GM19463 (cell line): ENCODE measurements at regions not wholly inside any gene's neighbourhood (a gene's known extent, or its start where the extent isn't known, plus 50 kb on each side); places are given as distances from the start of the nearest gene placed in this dataset.

Experiments used
- ATAC-seq: cut with Tn5 transposase; IDR thresholded peaks from one replicate; pipeline ENCODE4 v1.9.1; 2021; ENCODE audit warnings: mild to moderate bottlenecking, moderate library complexity; ENCODE audit not compliant: unreplicated experiment

DNA sequence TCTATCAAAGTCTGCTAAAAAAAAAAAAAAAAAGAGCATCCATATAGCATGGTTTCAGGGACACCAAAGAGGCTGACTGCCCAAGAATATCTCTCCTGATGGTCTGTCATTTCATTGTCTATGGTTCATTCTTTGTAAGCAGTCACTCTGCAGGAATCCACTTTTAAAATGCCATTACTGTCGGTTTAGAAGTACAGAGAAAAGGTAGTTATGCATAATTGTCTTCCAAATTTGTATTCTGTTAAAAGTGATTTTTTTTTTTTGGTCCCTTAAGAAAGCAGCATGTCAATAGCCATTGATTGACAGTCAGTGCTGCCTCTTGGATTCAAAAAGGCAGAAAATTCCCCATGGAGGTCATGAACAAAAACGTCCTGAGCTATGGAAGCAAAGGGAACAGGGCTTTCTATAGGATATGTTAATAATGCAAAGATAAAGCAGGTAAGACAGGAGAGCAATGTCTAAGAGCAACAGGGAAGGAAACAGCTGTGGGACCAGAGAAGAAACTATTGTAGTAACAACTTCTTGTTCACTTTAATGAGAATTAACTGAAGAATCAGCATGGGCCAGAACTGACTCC, 245.8 kb downstream of the TMX3 start:
- no peak for ATAC-seq

DNA sequence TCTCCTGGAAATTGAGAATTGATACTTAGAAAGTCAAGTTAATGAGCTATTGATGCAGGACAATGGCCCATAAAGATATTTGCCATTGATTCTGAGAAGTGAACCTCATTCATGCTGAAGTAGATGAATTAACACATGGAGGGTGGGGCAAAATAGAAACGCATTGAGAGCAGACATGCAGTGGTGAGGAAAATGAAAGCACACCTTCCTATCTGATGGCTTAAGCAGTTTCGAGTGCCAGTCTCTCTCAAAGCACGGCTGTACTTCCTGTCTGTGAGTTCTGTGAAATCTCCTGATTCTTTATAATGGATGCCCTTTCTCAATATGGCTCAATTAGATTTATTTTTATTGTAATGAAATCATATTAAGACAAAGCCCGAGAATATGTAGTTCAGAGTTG, 247.0 kb downstream of the TMX3 start:
- ATAC-seq: peak; percentile 63

DNA sequence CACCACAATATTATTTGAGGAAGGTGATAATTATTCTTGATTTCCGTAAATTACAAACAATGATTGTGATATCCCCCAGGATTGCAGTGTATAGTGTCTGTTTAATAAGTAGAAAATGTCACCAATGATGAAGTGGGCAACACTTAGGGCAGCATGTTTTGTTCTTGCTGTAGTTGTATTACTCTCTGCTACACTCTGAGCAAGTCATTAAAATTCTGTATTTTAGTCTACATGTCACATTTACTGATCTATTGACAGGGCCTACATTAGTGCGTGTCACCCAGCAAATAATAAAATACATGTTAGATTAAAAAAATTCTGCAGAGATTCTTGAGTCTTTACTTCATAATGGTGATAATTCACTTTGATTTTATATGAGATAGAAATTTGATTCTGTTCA, 247.6 kb downstream of the TMX3 start:
- no peak for ATAC-seq

DNA sequence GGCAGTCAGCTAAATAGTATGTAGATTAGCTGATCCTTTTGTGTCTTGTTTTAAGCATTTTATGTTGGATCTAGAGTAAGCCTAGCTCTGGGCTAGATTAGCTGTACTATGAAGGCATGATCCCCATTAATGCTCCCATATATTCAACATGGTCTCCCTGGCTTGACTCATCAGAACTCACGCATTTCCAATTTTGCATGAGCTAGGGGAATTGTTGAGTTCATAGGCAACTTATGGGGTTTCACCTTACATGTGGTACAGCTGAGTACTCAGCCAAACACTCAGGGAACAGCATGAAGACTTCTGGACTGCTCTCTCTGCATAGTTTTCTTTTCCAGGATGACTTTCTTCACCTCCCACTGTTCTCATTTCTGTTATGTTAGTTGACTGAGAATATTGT, 248.2 kb downstream of the TMX3 start:
- ATAC-seq: no peak

DNA sequence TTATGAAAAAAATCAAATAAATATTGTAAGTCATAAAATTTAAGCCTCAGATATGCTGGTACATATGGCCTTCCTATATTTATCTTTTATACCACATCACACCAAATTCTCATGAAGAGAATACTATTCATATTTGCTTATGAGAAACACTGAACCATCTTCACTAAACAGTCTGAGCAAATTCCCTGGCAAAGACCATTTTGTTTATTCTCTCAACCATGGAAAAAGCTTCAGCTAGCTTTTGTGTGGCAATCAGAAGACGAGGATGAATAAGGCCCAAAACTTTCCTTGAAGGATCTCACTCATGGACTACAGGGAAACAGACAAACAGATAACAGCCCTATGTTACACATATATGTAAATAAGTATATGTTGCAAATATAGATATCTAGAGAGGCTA, 252.1 kb downstream of the TMX3 start:
- ATAC-seq: no peak

DNA sequence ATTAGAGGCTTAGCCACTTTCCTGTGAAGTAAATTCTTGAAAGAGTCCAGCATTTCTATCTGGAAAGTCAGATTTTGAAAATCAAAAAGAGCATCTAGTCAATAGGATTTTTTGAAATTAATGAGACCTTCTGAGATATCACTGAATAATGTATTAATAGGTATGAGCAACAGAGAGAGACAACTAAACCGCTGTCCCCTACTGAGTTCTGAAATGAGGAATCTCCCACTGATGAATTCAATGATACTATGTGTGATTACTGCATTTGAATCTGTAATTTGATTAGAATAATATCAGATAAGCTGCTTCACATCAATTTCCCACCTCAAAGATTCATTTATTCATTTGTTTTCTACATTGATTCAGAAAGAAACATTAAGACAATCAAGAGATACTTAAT, 252.8 kb downstream of the TMX3 start:
- no peak for ATAC-seq

DNA sequence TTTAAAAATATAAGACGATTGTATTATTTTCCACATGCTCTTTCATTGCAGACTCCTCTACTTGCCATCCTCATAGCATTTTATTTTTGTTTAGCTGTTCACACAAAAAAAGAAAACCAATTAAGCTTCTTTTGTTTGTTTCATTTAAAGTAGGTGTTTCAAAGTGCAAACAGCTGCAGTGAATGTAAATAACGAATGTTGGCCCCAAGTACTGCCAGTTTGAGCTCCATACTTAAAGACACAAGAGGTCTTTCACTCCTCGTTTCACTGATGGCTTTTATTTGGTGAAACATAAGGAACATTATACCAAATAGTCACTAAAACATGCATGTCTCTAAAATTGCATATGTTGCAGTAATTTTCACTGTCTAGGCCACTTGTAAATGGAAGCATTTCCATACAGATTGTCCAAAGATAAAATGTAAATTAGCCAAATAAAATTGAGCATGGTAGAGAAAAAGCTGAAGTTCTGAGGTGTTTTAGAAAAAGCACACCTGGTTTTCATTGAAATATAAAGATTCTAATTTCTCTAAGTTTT, 253.4 kb downstream of the TMX3 start:
- no peak for ATAC-seq

DNA sequence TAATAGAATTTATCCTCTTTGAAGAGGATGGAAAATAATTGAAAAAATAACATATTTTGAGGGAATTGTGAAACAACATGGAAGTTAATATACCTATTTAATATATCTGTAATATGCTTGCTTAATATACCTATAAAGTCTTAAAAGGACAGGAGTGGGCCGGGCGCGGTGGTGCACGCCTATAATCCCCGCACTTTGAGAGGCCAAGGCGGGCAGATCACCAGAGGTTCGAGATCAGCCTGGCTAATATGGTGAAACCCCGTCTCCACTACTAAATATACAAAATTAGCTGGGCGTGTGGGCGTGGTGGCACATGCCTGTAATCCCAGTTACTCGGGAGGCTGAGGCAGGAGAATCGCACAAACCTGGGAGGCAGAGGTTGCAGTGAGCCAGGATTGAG, 254.9 kb downstream of the TMX3 start:
- no peak for ATAC-seq

DNA sequence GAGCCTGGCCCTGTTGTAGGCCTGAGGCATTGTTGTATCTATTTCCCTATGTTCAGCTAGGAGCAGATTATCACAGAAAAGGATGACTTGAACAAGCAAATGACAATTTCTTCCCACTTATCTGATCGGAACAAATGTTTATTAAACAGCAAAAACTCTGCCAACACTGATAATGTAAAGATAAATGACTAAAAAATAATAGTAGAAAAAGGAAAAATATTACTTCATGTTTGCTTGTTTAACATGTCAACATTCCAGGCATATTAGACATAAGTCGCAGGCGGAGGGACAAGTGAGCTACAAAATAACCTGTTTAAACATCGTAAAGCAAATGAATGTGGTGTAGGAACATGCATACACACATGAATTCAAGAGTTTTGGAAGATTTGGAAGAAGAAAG, 257.9 kb downstream of the TMX3 start:
- ATAC-seq: no peak

DNA sequence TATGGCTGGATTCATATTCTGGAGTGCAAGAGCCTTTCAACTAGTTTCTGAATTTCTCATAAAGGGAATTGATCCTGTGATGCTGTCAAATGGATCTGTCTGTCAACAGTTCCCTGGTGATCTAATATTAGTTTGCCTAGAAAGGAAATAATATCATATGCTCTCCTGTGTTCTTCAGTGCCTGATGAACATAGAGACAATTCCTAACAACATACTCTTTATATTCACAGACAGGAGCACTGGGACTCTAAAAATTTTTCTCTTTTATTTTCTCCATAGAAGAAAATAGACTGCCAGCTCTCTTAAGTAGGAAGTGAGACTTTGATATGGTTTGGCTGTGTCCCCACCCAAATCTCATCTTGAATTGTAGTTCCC, 259.7 kb downstream of the TMX3 start:
- ATAC-seq: no peak

DNA sequence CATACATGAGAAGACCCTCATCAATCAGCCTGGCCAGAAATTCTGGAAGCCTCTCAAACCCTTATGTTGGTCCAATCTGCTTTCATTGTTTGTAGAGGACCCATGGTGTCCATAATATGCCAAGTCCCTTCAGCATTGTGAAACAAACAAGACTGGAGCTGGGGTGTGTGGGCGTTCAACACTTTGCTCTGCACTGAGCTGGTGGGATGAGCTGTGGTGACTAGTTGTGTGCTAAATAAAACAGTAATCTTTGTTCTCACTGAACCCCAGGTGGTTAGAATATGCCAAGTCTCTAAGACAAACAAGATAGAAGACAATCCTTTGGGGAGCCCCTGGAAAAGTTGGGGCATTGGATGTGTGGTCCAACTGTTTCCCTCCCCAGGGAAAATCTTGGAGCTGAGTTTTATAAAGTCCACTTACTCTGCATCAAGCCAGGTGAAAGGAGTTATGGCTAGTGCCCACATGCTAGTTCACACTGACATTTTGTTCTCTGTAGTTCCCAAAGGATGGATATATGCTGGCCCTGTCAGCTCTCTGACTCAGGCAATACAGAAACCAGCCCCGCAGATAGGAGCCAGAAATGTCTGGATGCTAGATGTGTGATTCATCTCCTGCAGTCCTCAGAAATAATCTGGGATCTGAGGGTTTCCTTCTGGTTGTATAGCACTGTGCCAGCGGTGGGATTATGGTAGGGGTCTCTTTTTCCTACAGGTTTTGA, 260.2 kb downstream of the TMX3 start:
- no peak for ATAC-seq

DNA sequence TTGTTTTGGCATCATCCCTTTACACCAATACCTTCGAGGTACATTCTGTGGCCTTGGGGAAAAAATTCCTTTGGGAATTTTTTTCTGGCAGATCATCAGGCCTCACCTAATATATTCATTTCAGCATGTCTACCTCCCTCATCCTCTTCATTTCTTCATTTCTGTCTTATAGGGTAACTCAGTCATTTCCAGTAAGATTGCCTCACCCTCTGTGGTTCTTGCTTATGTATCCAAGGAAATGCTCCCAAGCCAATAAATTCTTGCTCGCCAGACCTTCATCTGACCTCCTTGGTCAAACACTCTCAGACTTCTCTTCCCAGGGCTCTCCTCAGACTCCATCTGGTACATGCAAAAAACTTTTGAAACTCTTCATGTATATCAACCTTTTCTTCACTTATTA, 265.6 kb downstream of the TMX3 start:
- ATAC-seq: no peak

DNA sequence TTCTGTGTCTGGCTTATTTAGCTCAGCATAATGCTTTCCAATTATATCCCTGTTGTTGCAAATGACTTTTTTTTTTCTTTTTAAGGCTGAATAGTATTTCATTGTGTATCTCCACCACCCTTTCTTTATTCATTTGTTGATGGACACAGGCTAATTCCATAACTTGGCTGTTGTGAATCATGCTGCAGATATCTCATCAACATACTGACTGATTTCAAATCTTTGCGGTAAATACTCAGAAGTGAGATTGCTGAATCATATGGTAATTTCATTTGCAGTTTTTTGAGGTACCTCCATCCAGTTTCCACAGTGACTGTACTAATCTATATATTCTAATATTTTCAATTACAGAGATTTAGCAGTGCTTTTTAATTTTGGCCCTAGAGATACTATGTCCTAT, 266.2 kb downstream of the TMX3 start:
- no peak for ATAC-seq

DNA sequence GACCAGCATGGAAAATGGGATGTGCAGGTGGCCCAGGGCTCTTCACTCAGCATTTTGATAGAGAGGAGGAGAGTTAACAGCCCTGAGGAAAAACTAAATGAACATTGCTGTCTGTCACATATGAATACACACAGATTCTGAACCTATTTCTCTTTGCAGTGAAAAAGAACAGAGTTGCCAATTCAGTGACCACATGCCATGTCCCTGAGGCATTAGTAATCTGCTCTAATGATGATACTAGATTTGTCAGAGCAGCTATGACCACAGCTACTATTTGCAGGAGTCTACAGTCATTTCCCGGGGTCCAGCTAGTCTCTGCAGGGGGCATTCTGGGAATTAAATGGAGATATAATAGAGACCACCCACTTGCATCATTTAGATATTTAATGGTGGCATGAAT, 267.6 kb downstream of the TMX3 start:
- ATAC-seq: no peak

DNA sequence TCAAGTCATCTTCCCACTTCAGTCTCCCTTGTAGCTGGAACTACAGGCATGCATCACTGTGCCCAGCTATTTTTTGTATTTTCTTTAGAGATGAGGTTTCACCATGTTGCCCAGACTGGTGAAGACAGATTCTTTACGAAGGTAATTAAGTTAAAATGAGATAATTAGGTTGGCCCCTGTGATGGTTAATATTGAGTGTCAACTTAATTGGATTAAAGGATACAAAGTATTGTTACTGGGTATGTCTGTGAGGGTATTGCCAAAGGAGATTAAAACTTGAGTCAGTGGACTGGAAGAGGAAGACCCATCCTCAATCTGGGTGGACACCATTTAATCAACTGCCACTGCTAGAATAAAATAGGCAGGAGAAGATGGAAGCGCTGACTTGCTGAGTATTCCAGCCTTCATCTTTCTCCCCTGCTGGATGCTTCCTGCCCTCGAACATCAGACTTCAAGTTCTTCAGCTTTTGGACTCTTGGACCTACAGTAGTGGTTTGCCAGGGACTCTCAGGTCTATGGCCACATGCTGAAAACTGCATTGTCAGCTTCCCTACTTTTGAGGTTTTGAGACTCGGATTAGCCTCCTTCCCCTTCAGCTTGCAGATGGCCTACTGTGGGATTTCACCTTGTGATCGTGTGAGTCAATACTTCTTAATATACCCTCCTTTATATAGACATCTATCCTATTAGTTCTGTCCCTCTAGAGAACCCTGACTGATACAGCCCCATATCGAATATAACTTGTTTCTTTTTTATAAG, 269.1 kb downstream of the TMX3 start:
- no peak for ATAC-seq

DNA sequence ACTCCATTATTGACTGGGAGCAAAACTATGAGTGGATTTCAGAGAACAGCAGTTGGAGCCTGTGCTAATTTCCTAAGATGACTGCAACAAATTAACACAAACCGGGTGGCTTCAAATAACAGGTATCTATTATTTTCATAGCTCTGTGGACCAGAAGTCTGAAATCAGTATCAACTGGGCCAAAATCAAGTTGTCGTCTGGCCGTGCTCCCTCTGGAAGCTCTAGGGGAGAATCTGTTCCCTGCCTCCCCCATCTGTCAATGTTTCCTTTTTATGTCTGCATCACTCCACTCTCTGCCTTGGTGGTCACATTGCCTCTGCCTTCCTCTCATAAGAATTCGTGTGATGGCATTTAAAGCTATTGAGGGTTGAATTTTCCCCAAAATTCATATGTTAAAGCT, 269.8 kb downstream of the TMX3 start:
- ATAC-seq: no peak

DNA sequence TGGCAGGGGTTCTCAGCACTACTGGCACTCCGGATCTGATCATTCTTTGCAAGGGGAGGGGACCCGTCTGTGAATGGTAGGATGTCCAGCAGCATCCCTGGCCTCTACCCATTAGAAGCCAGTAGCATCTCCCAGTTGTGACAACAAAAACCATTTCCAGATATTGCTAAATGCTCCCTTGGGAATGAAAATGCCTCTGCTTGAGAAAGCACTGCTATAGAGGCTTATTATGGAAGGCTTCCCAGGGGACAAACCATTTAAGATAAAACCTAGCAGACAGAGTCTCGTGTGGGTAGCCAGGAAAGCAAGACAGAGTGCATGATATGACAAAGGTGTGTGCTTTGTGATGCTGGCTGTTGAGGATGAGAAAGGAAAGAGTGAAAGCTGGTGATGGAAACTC, 273.7 kb downstream of the TMX3 start:
- ATAC-seq: no peak

DNA sequence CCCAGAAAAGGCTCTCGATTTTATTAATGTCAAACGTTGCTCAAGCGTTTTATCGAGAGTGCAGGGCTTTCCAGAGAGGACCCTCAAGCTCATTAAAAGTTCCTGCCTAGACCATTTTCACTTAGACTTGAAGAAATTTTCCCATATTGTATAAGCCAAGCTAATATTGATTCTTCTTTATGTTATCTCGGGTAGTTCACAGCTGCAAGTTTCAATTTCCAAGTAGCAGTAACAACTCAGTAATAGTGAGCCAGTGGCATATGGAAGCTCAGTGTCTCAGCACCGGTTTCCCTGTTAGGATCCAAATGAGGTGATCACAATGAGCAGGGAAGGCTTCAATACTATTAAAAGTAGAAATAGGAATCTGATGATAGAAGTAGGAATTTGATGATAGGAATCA, 274.5 kb downstream of the TMX3 start:
- no peak for ATAC-seq

DNA sequence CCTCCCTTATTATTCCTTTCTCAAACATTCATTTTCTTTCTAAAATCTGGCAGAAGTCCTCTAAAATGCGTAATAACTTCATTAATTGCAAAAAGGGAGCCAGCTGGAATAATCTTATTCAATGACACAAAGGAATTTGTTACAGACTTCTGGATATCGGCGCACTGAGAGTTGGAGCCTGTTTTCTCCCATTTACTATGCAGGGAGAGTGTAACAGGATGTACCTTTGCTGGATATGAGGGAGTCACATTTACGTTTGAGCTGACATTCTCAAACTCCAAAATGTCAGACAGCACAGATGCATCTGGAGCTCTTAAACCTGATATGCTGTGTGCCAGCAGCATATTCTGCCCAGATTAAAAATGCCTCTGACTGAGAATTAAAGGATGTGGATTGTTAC, 275.3 kb downstream of the TMX3 start:
- no peak for ATAC-seq

DNA sequence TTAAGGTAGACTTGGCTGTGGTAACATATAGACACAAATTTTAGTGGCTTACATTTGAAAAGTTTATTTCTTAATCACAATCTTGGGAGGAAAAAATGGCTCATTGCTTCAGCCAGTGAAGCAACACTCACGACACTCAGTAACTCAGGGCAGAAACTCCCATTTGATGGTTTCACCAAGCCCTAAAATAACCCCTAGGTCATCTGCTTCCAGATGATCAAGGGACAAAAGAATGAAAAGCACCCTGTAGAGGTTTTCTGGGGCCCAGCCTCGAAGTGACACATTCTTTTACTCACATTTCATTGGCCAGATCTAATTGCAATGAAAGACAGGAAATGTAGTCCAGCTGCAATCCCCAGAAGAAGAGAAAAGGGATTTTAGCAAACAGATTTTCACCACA, 275.9 kb downstream of the TMX3 start:
- ATAC-seq: no peak

DNA sequence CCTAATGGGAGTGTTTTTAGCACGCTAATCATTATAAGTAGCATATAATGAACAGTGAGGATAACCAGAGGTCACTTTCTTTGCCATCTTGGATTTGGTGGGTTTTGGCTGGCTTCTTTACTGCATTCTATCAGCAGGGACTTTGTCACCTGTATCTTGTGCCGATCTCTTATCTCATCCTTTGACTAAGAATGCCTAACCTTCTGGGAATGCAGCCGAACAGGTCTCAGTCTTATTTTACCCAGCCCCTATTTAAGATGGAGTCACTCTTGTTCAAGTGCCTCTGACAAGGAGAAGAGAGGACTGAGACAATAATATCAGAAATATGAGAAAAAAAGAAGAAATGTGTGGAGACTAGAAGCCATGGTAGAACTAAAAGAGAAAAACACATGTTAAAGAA, 276.4 kb downstream of the TMX3 start:
- no peak for ATAC-seq

DNA sequence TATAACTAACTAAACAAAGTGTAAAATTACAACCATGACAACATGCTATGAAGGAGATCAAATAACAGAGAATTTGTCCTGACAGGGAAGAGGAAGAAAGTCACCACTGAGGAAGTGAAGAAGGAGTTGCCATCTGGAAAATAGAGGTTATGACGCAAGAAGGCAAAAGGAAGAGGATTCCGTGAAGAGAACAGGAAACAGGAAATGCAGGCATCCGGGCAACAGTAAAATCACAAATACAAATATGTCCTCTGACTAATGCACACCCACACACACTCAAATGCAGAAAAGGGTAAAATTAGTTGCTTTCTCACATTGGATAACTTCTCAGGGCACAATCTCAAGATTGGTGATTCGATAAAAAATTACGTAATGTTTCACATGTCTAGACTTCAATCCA, 278.4 kb downstream of the TMX3 start:
- no peak for ATAC-seq
